Fibroblast of lung (primary cell): ENCODE measurements at regions not wholly inside any gene's neighbourhood (a gene's known extent, or its start where the extent isn't known, plus 50 kb on each side); places are given as distances from the start of the nearest gene placed in this dataset.
"Not testable (repeated sequence)": the region's sequence is repeated elsewhere in the genome, so short reads cannot be mapped to it uniquely, and the experiment has no call there.

Source experiments
- DNase-seq, 2 donors: peaks; one replicate each; pipeline versions ENCODE4 v3.0.0 to v3.0.0-alpha.2; 2010; ENCODE audit warnings: low read depth in 2 of 2
- H2AFZ ChIP-seq: 2 replicates; pipeline ENCODE4 v1.5.1; 2012; ENCODE audit warnings: low read length, control low read depth, inconsistent platforms
- H3K27ac ChIP-seq: 2 replicates; pipeline ENCODE4 v1.5.1; 2011; ENCODE audit warnings: low read length, control low read depth; ENCODE audit not compliant: insufficient read depth
- H3K27me3 ChIP-seq: 2 replicates; pipeline ENCODE4 v1.5.1; 2011; ENCODE audit warnings: mild to moderate bottlenecking, low read length; ENCODE audit not compliant: control insufficient read depth, insufficient read depth
- H3K36me3 ChIP-seq: 2 replicates; pipeline ENCODE4 v1.5.1; 2011; ENCODE audit warnings: low read length; ENCODE audit not compliant: control insufficient read depth, insufficient read depth
- H3K4me1 ChIP-seq: 2 replicates; pipeline ENCODE4 v1.5.1; 2011; ENCODE audit warnings: low read length; ENCODE audit not compliant: control insufficient read depth, insufficient read depth; ENCODE audit errors: extremely low read depth
- H3K4me2 ChIP-seq: 2 replicates; pipeline ENCODE4 v1.5.1; 2011; ENCODE audit warnings: low read length, control low read depth; ENCODE audit not compliant: insufficient read depth; ENCODE audit errors: extremely low read depth
- H3K4me3 ChIP-seq, 4 experiments: fragments of 200-600 bp in 1 of 4; sonication (generic) in 1 of 4; replicated peaks in 1 of 4; 2 replicates each; pipeline ENCODE4 v1.5.1; 2011 to 2016; ENCODE audit warnings: low read length in 4 of 4, low read depth in 3 of 4, mild to moderate bottlenecking in 3 of 4, control low read depth in 2 of 4, inconsistent platforms in 1 of 4, mixed read lengths in 1 of 4; ENCODE audit not compliant: insufficient read depth in 1 of 4; ENCODE audit errors: control extremely low read depth in 1 of 4
- H3K79me2 ChIP-seq: 2 replicates; pipeline ENCODE4 v1.5.1; 2012; ENCODE audit warnings: mild to moderate bottlenecking, low read length, inconsistent platforms; ENCODE audit not compliant: control insufficient read depth, insufficient read depth
- H3K9ac ChIP-seq: 2 replicates; pipeline ENCODE4 v1.5.1; 2011; ENCODE audit warnings: mild to moderate bottlenecking, low read length, control low read depth; ENCODE audit not compliant: insufficient read depth
- H3K9me3 ChIP-seq: 2 replicates; pipeline ENCODE4 v1.5.1; 2012; ENCODE audit warnings: low read depth, low read length; ENCODE audit not compliant: control insufficient read depth, insufficient read depth
- H4K20me1 ChIP-seq: 2 replicates; pipeline ENCODE4 v1.5.1; 2011; ENCODE audit warnings: low read length; ENCODE audit not compliant: control insufficient read depth, insufficient read depth; ENCODE audit errors: extremely low read depth
- EZH2 ChIP-seq: IDR thresholded peaks from 2 replicates; pipeline ENCODE4 v1.5.1; 2012; ENCODE audit warnings: low read length, control low read depth, mild to moderate bottlenecking; ENCODE audit errors: missing control alignments
- TF ChIP-seq, protein P1 (sequence below), 2 donors: IDR thresholded peaks in 1 of 2; conservative IDR thresholded peaks in 1 of 2; 1 replicate in 1 of 2; 2 replicates in 1 of 2; pipeline ENCODE4 v1.5.1; 2011 to 2012; ENCODE audit warnings: low read length in 2 of 2, control low read depth in 1 of 2, inconsistent platforms in 1 of 2, low read depth in 1 of 2, mild to moderate bottlenecking in 1 of 2

DNA sequence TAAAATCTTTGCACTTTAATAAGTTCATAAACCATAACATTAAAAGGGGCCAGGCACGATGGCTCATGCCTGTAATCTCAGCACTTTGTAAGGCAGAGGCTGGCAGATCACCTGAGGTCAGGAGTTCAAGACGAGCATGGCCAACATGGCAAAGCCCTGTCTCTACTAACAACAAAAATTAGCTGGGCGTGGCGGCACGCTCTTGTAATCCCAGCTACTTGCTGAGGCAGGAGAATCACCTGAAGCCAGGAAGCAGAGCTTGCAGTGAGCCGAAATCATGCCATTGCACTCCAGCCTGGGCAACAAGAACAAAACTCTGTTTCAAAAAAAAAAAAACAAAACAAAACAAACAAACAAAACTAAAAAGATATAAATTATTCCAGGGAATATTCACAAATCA lies 595.2 kb upstream of the LCORL start:
- Histone ChIP-seq H4K20me1 (no peaks in the 10 kb centered on the region), H3K79me2 (no peaks in the 10 kb centered on the region), H2AFZ (no peak overlapping the region), H3K4me1 (no peaks in the 10 kb centered on the region), H3K4me2 (no peak overlapping the region), H3K9ac (no peak overlapping the region), H3K36me3 (no peaks in the 10 kb centered on the region), H3K27me3 (no peaks in the 10 kb centered on the region), H3K27ac (no peak overlapping the region), H3K9me3 (no peaks in the 10 kb centered on the region), H3K4me3 (no peak overlapping the region)
- no peak for TF ChIP-seq EZH2
- TF ChIP-seq, protein P1, sequence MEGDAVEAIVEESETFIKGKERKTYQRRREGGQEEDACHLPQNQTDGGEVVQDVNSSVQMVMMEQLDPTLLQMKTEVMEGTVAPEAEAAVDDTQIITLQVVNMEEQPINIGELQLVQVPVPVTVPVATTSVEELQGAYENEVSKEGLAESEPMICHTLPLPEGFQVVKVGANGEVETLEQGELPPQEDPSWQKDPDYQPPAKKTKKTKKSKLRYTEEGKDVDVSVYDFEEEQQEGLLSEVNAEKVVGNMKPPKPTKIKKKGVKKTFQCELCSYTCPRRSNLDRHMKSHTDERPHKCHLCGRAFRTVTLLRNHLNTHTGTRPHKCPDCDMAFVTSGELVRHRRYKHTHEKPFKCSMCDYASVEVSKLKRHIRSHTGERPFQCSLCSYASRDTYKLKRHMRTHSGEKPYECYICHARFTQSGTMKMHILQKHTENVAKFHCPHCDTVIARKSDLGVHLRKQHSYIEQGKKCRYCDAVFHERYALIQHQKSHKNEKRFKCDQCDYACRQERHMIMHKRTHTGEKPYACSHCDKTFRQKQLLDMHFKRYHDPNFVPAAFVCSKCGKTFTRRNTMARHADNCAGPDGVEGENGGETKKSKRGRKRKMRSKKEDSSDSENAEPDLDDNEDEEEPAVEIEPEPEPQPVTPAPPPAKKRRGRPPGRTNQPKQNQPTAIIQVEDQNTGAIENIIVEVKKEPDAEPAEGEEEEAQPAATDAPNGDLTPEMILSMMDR (conservative IDR thresholded peaks at IDR 0.05 in 1 of 2, IDR thresholded peaks at IDR 0.05 in 1 of 2; ENCODE audit: low read depth in 1 of 2, low read length in 2 of 2): no peak
- DNase-seq: no peak

DNA sequence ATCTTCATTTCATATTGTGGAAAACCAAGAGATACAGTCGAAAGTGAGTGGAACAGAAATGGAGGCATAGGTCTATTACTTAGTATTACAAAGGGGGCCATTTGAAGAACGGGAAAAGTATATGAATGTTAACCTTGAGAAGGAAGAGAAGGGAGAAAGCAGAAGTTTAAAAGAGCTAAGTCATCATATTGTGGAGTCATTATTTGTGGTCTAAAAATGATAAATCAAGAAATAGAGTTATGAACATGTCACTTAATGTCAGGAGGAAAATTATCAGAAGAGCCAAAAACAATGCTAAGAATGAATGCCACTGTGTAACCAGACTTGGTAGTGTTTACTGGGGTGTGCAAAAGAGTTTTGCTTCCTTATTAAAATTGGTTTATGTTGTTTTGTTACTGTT lies 589.5 kb upstream of the LCORL start:
- no peak overlapping the region for H3K27ac ChIP-seq
- no peak overlapping the region for H3K9ac ChIP-seq
- no peak for TF ChIP-seq EZH2
- TF ChIP-seq, protein P1 (conservative IDR thresholded peaks at IDR 0.05 in 1 of 2, IDR thresholded peaks at IDR 0.05 in 1 of 2; ENCODE audit: low read depth in 1 of 2, low read length in 2 of 2): no peak
- no peak overlapping the region for H2AFZ ChIP-seq
- H4K20me1 ChIP-seq: no peaks in the 10 kb centered on the region
- no peaks in the 10 kb centered on the region for H3K4me1 ChIP-seq
- no peaks in the 10 kb centered on the region for H3K27me3 ChIP-seq
- H3K36me3 ChIP-seq: no peaks in the 10 kb centered on the region
- no peaks in the 10 kb centered on the region for H3K79me2 ChIP-seq
- no peaks in the 10 kb centered on the region for H3K9me3 ChIP-seq
- DNase-seq: no peak
- H3K4me2 ChIP-seq: no peak overlapping the region
- no peak overlapping the region for H3K4me3 ChIP-seq

DNA sequence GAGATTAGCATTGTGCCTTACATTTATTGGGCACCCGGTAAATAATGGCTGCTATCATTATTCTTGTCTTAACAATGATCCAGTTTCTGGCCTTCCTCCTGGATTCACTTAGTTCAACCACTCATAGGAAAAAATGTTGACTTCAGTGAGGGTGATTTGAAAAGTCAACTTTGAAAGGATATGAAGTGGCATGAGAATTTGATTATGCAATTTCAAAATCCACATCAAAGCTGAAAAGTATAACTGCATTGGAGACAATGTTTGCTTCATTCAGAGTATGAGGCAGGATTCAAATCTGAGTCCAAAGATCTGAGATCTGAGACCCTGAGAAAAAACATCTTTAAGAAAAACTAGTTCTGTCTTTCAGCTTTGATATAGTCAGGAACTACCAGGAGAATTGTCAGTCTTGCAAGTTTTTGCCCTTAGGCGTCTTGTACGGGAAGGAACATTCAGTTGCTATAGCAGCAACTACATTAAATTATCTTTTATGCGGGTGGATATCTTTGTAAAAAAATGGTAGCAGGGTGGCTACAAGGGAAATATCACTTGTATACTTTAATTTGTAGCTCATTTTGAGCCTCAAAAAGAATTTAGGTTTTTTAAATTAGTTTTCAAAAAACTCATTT lies 587.5 kb upstream of the LCORL start:
- Histone ChIP-seq H3K27ac (no peak overlapping the region), H2AFZ (no peak overlapping the region), H3K4me3 (no peak overlapping the region), H3K9ac (no peak overlapping the region), H3K36me3 (no peaks in the 10 kb centered on the region), H3K9me3 (no peaks in the 10 kb centered on the region), H3K79me2 (no peaks in the 10 kb centered on the region), H4K20me1 (no peaks in the 10 kb centered on the region), H3K27me3 (no peaks in the 10 kb centered on the region), H3K4me2 (no peak overlapping the region), H3K4me1 (no peaks in the 10 kb centered on the region)
- no peak for DNase-seq
- TF ChIP-seq, protein P1 (conservative IDR thresholded peaks at IDR 0.05 in 1 of 2, IDR thresholded peaks at IDR 0.05 in 1 of 2; ENCODE audit: low read depth in 1 of 2, low read length in 2 of 2): no peak
- no peak for TF ChIP-seq EZH2

DNA sequence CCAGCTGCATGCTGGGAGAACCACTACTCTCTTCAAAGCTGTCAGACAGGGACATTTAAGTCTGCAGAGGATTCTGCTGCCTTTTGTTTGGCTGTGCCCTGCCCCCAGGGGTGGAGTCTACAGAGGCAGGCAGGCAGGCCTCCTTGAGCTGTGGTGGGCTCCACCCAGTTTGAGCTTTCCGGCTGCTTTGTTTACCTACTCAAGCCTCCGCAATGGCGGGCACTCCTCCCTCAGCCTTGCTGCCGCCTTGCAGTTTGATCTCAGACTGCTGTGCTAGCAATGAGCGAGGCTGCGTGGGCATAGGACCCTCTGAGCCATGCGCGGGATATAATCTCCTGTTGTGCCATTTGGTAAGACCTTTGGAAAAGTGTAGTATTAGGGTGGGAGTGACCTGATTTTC lies 581.1 kb upstream of the LCORL start:
- not testable (repeated sequence) for DNase-seq, H3K4me3 ChIP-seq, H3K4me1 ChIP-seq

More for the DNA sequence above, 581.1 kb upstream of the LCORL start:
- not testable (repeated sequence) for H3K4me2 ChIP-seq, H3K79me2 ChIP-seq, H3K9me3 ChIP-seq, H3K27me3 ChIP-seq, H2AFZ ChIP-seq, H4K20me1 ChIP-seq, H3K27ac ChIP-seq, H3K36me3 ChIP-seq, H3K9ac ChIP-seq
